SK-N-SH (cell line): ENCODE measurements at regions not wholly inside any gene's neighbourhood (a gene's known extent, or its start where the extent isn't known, plus 50 kb on each side); places are given as distances from the start of the nearest gene placed in this dataset.

Experiments
- CTCF ChIA-PET: fragments of 300-600, 350-600 bp; formaldehyde crosslinking; extraction: SDS; loops from one replicate; lab custom pipeline; 2021; lab: Yijun Ruan, JAX
- POLR2A ChIA-PET: fragments of 350-600 bp; sonication (Branson Sonifier 250); formaldehyde crosslinking; extraction: SDS; loops from one replicate; lab custom pipeline; 2020; ENCODE audit warnings: antibody characterized with exemption, inconsistent platforms; lab: Yijun Ruan, JAX
- DNase-seq: peaks from one replicate; pipeline ENCODE4 v3.0.0; 2012
- H2AFZ ChIP-seq: fragments of 200-600 bp; sonication (generic); 2 replicates; pipeline ENCODE4 v1.8.1; 2016; ENCODE audit warnings: antibody characterized with exemption, mild to moderate bottlenecking, low read depth
- H3F3A ChIP-seq: fragments of 200-600 bp; sonication (generic); replicated peaks from 2 replicates; pipeline ENCODE3; 2016; ENCODE audit warnings: antibody characterized with exemption, mild to moderate bottlenecking; ENCODE audit not compliant: insufficient read depth
- H3K27ac ChIP-seq, 2 experiments: fragments of 200-500 bp in 1 of 2; fragments of 200-600 bp in 1 of 2; sonication (Bioruptor generic) in 1 of 2; sonication (generic), shearing (Covaris generic) in 1 of 2; 2 replicates each; pipeline versions ENCODE4 v1.5.1 to v1.6.1; 2014 to 2016; ENCODE audit warnings: low read depth in 2 of 2, inconsistent platforms in 1 of 2, low read length in 1 of 2, mild to moderate bottlenecking in 1 of 2, mixed read lengths in 1 of 2
- H3K27me3 ChIP-seq: fragments of 200-600 bp; sonication (generic), shearing (Covaris generic); 2 replicates; pipeline ENCODE4 v1.6.1; 2016; ENCODE audit warnings: mixed run types; ENCODE audit not compliant: insufficient read depth
- H3K36me3 ChIP-seq, 2 experiments: fragments of 200-500 bp in 1 of 2; fragments of 200-600 bp in 1 of 2; sonication (Bioruptor generic) in 1 of 2; sonication (generic) in 1 of 2; replicated peaks in 1 of 2; 2 replicates each; pipeline versions ENCODE3 to v1.5.1; 2014 to 2016; ENCODE audit warnings: low read length in 1 of 2, mild to moderate bottlenecking in 1 of 2; ENCODE audit not compliant: insufficient read depth in 2 of 2, control insufficient read depth in 1 of 2
- H3K4me1 ChIP-seq, 2 experiments: fragments of 200-500 bp in 1 of 2; fragments of 200-600 bp in 1 of 2; sonication (Bioruptor generic) in 1 of 2; sonication (generic), shearing (Covaris generic) in 1 of 2; 2 replicates each; pipeline versions ENCODE4 v1.5.1 to v1.6.1; 2014 to 2016; ENCODE audit warnings: low read depth in 1 of 2, low read length in 1 of 2, mixed run types in 1 of 2; ENCODE audit not compliant: insufficient read depth in 2 of 2, control insufficient read depth in 1 of 2
- H3K4me2 ChIP-seq: fragments of 200-600 bp; sonication (generic), shearing (Covaris generic); 2 replicates; pipeline ENCODE4 v1.6.1; 2017; ENCODE audit warnings: mixed run types
- H3K4me3 ChIP-seq, 2 experiments: fragments of 200-500 bp in 1 of 2; fragments of 200-600 bp in 1 of 2; sonication (Bioruptor generic) in 1 of 2; sonication (generic), shearing (Covaris generic) in 1 of 2; 2 replicates each; pipeline versions ENCODE4 v1.5.1 to v1.8.1; 2014 to 2016; ENCODE audit warnings: low read depth in 2 of 2, inconsistent platforms in 1 of 2, low read length in 1 of 2, mild to moderate bottlenecking in 1 of 2, mixed read lengths in 1 of 2, moderate library complexity in 1 of 2
- H3K79me2 ChIP-seq: fragments of 200-600 bp; sonication (generic); 2 replicates; pipeline ENCODE4 v1.8.1; 2017; ENCODE audit warnings: mild to moderate bottlenecking; ENCODE audit not compliant: insufficient read depth
- H3K9ac ChIP-seq: fragments of 200-600 bp; sonication (generic); 2 replicates; pipeline ENCODE4 v1.6.1; 2017; ENCODE audit warnings: mixed run types
- H3K9me2 ChIP-seq: fragments of 200-600 bp; sonication (generic); 2 replicates; pipeline ENCODE4 v1.6.1; 2017; ENCODE audit warnings: mixed run types
- H3K9me3 ChIP-seq: fragments of 200-600 bp; sonication (generic); 2 replicates; pipeline ENCODE4 v1.6.1; 2017; ENCODE audit warnings: mixed run types, mild to moderate bottlenecking, moderate library complexity
- H4K20me1 ChIP-seq: fragments of 200-600 bp; sonication (generic); 2 replicates; pipeline ENCODE4 v1.6.1; 2017; ENCODE audit warnings: mild to moderate bottlenecking, mixed run types; ENCODE audit not compliant: insufficient read depth
- CHD2 ChIP-seq: fragments of 150-350 bp; IDR thresholded peaks from 2 replicates; pipeline ENCODE4 v1.6.1; 2018; ENCODE audit warnings: low read length; ENCODE audit not compliant: partially characterized antibody
- EZH2phosphoT487 ChIP-seq: fragments of 200-600 bp; sonication (generic); IDR thresholded peaks from 2 replicates; pipeline ENCODE4 v1.6.1; 2017; ENCODE audit warnings: low read depth, mixed run types, mild to moderate bottlenecking, antibody characterized with exemption, moderate library complexity, borderline replicate concordance
- FOSL2 ChIP-seq: IDR thresholded peaks from 2 replicates; pipeline ENCODE4 v1.4.0; 2012; ENCODE audit warnings: low read depth, mild to moderate bottlenecking, moderate library complexity, borderline replicate concordance
- FOXM1 ChIP-seq: IDR thresholded peaks from 2 replicates; pipeline ENCODE4 v1.4.0; 2012; ENCODE audit warnings: low read depth, mild to moderate bottlenecking
- POLR2AphosphoS5 ChIP-seq: IDR thresholded peaks from 2 replicates; pipeline ENCODE4 v1.6.1; 2012; ENCODE audit warnings: low read depth, low read length
- RCOR1 ChIP-seq: fragments of 150-350 bp; IDR thresholded peaks from 2 replicates; pipeline ENCODE4 v1.6.1; 2017; ENCODE audit warnings: antibody characterized with exemption, low read length
- RFX5 ChIP-seq: IDR thresholded peaks from 2 replicates; pipeline ENCODE4 v1.6.1; 2012; ENCODE audit warnings: mild to moderate bottlenecking, improper control_type of control experiment, low read length
- RXRA ChIP-seq: IDR thresholded peaks from 2 replicates; pipeline ENCODE4 v1.4.0; 2012; ENCODE audit warnings: low read depth, mild to moderate bottlenecking, borderline replicate concordance
- SIN3A ChIP-seq: IDR thresholded peaks from 2 replicates; pipeline ENCODE4 v1.6.1; 2012; ENCODE audit warnings: low read depth, mild to moderate bottlenecking, low read length, moderate library complexity, borderline replicate concordance
- TCF12 ChIP-seq: IDR thresholded peaks from 2 replicates; pipeline ENCODE4 v1.4.0; 2012
- TEAD4 ChIP-seq: IDR thresholded peaks from 2 replicates; pipeline ENCODE4 v1.4.0; 2012; ENCODE audit warnings: mild to moderate bottlenecking, borderline replicate concordance; ENCODE audit not compliant: insufficient read depth
- WGBS: methylation state at CpG from one replicate; pipeline ENCODE4 v1.1.6; 2017; ENCODE audit warnings: low lambda C conversion rate; 5-methylcytosine and 5-hydroxymethylcytosine counted together
- TF ChIP-seq, protein P1 (sequence below): fragments of 150-350 bp; IDR thresholded peaks from 2 replicates; pipeline ENCODE4 v1.6.1; 2017; ENCODE audit warnings: antibody characterized with exemption, low read length, low read depth, borderline replicate concordance
- TF ChIP-seq, protein P2 (sequence below): fragments of 150-350 bp; IDR thresholded peaks from 2 replicates; pipeline ENCODE4 v1.6.1; 2016; ENCODE audit warnings: mild to moderate bottlenecking, low read depth, low read length
- TF ChIP-seq, protein P3 (sequence below): IDR thresholded peaks from 2 replicates; pipeline ENCODE4; 2012

DNA sequence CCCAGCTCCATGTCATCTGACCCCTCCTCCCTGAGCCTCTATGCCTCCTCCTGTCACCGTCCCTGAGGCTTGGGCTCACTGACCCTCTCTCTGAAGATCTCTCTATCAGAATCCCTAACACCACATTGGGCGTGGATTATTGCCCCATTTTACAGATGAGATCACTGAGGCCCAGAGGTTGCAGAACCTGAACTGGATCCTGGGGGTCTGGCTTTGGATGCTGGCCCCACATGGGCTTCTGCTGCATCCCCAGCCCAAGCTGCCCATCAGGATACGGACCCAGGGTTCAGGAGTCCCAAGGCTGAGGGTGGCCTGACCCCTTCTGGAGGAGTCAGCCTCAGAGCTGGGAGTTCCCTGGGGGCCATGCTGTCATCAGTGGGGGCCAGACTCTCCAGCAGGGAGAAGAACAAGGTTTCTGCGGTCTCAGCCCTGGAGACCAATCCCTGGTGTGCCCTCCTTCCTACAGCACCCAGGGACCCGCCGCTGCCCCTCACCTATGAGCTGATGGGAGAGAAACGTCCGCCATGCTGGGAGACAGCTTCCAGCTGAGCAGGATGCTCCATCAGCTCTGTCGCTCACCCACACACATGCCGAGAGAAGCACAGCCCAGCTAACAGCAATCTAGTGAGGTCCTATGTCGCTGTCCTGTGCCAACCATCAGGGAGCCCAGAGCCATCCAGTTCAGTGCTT lies 273.1 kb downstream of the UACA start:
- Histone ChIP-seq H3K4me2 (no peak overlapping the region), H2AFZ (no peak overlapping the region), H3F3A (peaks cover 27% of the 10 kb centered on the region), H3K27ac (no peak overlapping the region), H3K4me1 (peaks cover 36 to 46% of the 10 kb centered on the region in 2 experiments), H3K9me2 (no peaks in the 10 kb centered on the region), H3K9ac (no peak overlapping the region), H3K79me2 (no peaks in the 10 kb centered on the region; the same call in 1 of the 2 replicates), H3K9me3 (no peaks in the 10 kb centered on the region), H3K36me3 (no peaks in the 10 kb centered on the region), H4K20me1 (no peaks in the 10 kb centered on the region), H3K27me3 (no peaks in the 10 kb centered on the region), H3K4me3 (no peak overlapping the region)
- POLR2A ChIA-PET: no interaction called here
- 90% methylated on average over 11 of the region's 11 CpGs for WGBS
- no peak for TF ChIP-seq RFX5
- no peak for TF ChIP-seq TEAD4
- TF ChIP-seq, protein P1, sequence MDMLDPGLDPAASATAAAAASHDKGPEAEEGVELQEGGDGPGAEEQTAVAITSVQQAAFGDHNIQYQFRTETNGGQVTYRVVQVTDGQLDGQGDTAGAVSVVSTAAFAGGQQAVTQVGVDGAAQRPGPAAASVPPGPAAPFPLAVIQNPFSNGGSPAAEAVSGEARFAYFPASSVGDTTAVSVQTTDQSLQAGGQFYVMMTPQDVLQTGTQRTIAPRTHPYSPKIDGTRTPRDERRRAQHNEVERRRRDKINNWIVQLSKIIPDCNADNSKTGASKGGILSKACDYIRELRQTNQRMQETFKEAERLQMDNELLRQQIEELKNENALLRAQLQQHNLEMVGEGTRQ: no peak
- TF ChIP-seq RCOR1: no peak
- TF ChIP-seq FOSL2: no peak
- TF ChIP-seq, protein P2, sequence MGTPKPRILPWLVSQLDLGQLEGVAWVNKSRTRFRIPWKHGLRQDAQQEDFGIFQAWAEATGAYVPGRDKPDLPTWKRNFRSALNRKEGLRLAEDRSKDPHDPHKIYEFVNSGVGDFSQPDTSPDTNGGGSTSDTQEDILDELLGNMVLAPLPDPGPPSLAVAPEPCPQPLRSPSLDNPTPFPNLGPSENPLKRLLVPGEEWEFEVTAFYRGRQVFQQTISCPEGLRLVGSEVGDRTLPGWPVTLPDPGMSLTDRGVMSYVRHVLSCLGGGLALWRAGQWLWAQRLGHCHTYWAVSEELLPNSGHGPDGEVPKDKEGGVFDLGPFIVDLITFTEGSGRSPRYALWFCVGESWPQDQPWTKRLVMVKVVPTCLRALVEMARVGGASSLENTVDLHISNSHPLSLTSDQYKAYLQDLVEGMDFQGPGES: no peak
- TF ChIP-seq POLR2AphosphoS5: no peak
- no peak for TF ChIP-seq CHD2
- TF ChIP-seq SIN3A: no peak
- TF ChIP-seq FOXM1: no peak
- TF ChIP-seq, protein P3, sequence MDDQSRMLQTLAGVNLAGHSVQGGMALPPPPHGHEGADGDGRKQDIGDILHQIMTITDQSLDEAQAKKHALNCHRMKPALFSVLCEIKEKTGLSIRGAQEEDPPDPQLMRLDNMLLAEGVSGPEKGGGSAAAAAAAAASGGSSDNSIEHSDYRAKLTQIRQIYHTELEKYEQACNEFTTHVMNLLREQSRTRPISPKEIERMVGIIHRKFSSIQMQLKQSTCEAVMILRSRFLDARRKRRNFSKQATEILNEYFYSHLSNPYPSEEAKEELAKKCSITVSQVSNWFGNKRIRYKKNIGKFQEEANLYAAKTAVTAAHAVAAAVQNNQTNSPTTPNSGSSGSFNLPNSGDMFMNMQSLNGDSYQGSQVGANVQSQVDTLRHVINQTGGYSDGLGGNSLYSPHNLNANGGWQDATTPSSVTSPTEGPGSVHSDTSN: no peak
- DNase-seq: no peak
- CTCF ChIA-PET: interaction anchor here (1.6 to 3.9 kb wide), 6 partner anchors 12 to 1014 kb away, joined by 5 to 55 read pairs (median 18); no protein-coding TSS in a partner anchor

DNA sequence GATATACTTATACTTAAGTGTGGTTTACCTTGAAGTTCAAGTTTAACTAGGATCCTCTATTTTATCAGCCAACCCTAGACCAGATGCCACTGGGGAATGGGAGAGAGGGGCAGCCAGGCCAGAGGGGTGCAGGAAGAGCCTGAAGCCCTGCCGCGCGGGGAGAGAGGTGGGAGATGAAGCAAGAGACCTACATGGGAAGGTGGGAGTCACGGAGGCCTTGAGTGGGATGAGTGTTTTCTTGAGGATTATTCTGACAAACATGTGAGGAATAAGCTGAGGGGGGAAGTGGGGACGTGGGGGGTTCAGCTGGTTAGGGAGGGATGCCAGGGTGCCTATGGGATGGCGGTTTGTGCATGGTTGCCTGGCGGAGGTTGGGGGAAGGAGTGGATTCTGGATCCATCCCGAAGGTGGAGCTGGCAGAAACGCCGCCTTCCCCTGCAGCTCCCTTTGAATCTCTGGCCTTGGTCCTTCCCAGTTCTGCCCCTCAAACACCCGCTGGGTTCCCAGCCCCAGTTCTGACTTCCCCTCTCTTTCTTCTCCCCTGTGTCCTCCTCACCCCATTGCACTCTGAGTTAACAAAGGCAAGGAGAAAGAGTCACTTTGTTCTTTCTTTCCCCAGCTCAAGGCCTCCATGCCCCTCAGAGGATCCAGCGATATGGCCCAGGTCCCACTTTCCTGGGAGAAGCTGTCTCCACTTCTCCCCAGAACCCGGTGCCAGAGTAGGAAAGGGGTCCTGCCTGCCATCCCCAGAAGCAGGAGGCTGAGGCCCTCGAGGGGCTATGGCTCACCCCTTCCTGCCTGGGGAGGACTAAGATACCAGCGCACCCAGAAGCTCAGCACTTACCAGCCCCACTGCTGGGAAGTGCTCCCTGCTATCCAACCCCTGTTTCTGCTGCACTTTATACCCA lies 274.2 kb downstream of the UACA start:
- Histone ChIP-seq H3K4me3 (no peak overlapping the region), H3K36me3 (no peaks in the 10 kb centered on the region), H3K27me3 (no peaks in the 10 kb centered on the region), H3K9me3 (no peaks in the 10 kb centered on the region), H3K4me1 (peaks cover 25 to 35% of the 10 kb centered on the region in 2 experiments; a peak in 3 of 4 replicates), H3K4me2 (no peak overlapping the region), H3F3A (peaks cover 18% of the 10 kb centered on the region), H3K9ac (no peak overlapping the region), H3K79me2 (no peaks in the 10 kb centered on the region; the same call in 1 of the 2 replicates), H4K20me1 (no peaks in the 10 kb centered on the region), H3K27ac (no peak overlapping the region), H2AFZ (no peak overlapping the region), H3K9me2 (no peaks in the 10 kb centered on the region)
- no peak for DNase-seq
- ChIA-PET POLR2A (no interaction called here), CTCF (interaction anchor here (0.7 to 3.9 kb wide), 33 partner anchors 7 to 1013 kb away, joined by 3 to 55 read pairs (median 5); no protein-coding TSS in a partner anchor)
- WGBS: 88% methylated on average over 15 of the region's 15 CpGs
- TF ChIP-seq EZH2phosphoT487 (no peak), TCF12 (no peak), RXRA (no peak), POLR2AphosphoS5 (no peak), FOSL2 (no peak), CHD2 (no peak)
- TF ChIP-seq, protein P3: no peak
- TF ChIP-seq, protein P1: no peak
